Suppressor macrophage treated with lipopolysaccharide for 4 hours (primary cell): ENCODE measurements at regions not wholly inside any gene's neighbourhood (a gene's known extent, or its start where the extent isn't known, plus 50 kb on each side); places are given as distances from the start of the nearest gene placed in this dataset.

Experiments
- DNase-seq: peaks from one replicate; pipeline ENCODE4 v3.0.0-alpha.2; 2020

- DNase-seq, result no peak
These were observed 669.0 kb downstream of the PRELID2 start for GRCh38 chr5:145166110-145166509.

- no peak for DNase-seq
These were observed 671.3 kb downstream of the PRELID2 start for GRCh38 chr5:145163876-145164275.

DNA sequence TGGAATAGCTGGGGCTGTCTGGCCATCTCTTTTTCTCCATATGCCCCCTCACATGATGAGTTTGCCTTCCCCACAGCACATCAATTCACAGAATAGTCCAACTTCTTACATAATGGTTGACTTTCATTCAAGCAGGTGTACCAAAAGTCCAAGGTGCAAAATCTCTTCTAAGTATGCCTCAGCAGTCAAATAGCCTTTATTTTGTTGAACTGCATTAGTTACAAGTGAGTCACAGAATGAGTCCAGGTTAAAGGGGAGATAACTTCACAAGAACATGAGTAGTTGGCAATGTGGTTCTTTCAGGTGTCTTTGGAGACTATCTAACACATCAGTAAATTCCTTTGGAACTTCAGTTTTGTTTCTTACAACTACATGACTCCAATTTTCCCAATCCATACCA, 672.5 kb downstream of the PRELID2 start:
- no peak for DNase-seq

GRCh38 chr5:145161391-145161790, 673.8 kb downstream of the PRELID2 start:
- no peak for DNase-seq

DNA sequence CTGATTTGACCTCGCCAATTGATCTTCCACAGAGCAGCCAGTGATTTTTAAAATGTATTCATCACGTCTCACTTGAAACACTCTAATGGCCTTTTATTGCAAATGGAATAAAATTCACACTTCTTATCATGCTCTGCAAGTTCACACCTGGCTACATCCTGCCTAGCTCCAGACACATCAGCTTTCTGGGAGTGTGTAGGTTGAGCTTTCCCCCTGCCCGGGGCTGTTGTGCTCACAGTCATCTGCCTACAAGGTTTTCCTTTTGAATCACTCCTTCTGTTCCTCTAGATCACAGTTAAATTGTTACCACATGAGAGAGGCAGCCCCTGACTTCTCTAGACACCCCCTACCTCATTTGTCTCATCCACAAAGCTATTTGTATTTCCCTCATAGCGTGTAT, 674.5 kb downstream of the PRELID2 start:
- no peak for DNase-seq

GRCh38 chr5:145158730-145159129, 676.4 kb downstream of the PRELID2 start:
- DNase-seq, result no peak

DNA sequence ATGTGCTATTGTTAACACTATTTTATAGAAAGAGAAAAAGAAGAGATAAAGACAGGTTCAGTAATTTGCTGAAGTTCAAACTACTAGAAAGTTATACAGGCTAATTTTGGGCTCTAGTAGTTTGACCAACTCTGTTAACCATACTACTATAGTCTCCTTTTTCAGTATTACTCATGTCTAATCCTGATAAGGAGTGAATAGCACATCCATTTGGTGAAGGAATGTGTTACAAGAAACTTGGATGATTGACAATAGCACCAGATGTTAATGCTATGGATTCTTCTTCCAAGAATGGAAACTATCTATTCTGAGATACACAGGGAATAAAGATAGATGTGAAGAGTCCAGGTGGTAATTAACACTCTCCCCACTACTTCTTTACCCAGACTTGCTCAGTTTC, 677.3 kb downstream of the PRELID2 start:
- no peak for DNase-seq

- no peak for DNase-seq
These were observed 693.6 kb downstream of the PRELID2 start for GRCh38 chr5:145141534-145141933.

DNA sequence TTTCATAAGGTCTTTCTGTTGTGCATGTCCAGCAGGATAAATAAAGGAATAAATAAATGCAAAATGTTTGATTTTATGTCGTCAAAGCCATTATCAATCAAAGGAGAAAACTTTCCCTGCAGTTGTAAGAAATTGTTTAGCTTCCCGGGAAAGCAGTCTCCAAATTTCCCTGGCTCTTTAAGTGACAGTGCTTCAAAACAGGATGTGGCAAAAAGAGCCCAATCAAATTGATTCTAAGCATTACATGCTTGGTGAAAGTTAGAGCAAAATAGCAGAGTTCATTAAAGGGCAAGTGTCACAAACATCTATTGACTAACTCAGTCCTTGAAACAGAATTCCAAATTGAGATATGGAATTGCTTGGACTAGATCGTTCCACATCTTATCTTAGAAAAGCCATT, 704.1 kb downstream of the PRELID2 start:
- no peak for DNase-seq

DNA sequence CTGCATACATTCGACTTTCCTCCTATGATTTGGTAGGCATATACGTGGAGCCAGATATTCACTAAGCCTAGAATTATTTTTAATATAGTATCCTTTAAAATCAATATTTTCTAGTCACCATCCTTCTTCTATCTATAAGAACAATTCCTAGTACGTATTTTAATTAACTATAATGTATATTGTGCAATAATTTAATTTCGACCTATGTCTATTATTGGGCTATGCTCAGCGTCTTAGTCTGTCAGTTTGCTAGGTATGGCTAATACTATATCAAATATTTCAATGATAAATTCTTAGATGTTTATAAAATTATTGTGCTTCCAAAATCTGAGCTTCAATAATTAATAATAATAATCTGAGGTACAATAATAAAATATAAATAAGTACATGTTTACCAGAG, 705.3 kb downstream of the PRELID2 start:
- no peak for DNase-seq

DNA sequence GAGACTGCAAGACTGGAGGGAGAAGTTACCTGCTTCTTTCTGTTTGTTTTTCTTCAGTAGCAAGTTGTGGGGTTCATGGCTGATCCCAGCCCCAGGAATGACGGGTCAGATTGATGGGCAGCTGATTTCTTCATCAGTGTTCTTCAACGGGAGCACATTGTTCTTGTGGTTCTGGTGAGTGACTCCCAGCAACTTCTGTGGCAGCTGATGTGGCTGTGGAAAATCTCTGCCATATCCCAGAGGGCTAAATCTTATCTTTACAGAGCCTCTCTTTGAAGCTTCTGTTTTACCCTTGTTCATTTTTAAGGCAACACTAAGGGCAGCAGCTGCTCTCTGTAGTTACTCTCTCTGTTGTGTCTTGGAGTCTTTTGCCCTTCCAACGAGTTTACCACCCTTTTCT, 710.3 kb downstream of the PRELID2 start:
- no peak for DNase-seq

DNA sequence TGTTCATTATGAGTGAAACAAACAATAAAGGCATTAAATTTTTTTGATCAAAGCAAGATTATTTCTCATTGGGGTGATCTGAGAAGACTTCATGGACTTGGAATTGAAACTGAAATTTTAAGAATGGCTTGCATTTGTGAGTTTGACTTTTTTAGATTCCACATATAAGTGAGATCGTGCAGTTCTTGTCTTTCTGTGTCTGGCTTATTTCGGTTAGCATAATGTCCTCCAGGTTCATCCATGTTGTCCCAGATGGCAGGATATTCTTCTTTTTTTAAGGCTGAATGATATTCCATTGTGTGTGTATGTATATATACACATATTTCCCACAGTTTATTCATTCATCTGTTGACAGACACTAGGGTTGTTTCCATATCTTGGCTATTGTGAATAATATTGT, 716.5 kb downstream of the PRELID2 start:
- no peak for DNase-seq

DNA sequence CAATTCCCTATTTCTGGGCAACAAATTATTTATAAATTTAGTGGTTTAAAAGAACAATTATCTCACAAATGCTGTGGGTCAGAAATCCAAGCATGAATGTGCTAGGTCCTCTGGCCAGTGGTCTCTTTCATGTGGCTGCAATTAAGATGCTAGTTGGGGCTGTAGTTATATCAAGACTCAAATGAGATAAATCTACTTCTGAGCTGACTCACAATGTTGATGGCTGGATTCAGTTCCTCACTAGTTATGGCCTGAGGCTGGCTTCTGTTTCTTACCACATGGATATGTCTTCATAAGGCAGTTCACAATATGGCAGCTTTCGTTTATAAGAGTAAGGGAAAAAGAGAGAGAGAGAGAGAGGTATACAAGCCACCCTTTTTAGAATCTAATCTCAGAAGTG, 717.0 kb downstream of the PRELID2 start:
- DNase-seq, result no peak

GRCh38 chr5:145117285-145117684, 717.9 kb downstream of the PRELID2 start:
- no peak for DNase-seq

DNA sequence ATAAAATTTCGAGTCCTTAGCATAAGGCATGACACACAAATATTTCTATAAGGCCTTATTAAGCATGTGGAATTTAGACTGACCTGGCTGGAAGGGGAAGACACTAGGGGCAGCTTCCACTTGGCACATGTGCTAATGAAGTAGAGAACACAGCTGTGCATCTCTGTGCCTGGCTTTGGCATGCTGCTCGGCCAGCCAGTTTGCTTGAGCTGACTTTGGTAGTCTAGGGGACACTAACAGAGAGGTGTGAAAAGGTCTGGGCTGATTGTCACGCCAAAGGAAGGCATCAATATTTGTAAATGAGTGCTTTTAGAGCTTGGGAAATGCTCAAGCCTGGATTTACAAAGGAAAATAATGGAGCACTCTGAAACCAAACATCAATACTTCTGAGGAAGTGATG, 723.7 kb downstream of the PRELID2 start:
- no peak for DNase-seq

DNA sequence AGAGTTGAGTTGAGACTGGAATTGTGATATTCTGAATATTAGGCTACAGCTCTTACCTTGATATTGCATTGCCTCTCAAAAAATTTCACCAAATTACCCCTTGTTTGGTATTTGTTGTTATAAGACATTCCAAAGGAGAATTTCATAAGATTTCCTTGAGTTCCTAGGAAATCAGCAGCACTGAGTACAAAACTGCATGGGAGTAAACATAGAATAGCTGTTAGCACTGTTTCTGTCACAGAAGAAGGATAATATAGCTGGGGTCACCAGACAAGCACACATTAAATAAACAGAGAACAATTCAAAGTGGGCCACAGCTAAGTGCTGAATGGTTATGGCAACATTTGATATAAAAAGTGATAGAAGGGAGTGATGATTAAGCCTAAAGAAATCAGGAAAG, 724.3 kb downstream of the PRELID2 start:
- no peak for DNase-seq

DNA sequence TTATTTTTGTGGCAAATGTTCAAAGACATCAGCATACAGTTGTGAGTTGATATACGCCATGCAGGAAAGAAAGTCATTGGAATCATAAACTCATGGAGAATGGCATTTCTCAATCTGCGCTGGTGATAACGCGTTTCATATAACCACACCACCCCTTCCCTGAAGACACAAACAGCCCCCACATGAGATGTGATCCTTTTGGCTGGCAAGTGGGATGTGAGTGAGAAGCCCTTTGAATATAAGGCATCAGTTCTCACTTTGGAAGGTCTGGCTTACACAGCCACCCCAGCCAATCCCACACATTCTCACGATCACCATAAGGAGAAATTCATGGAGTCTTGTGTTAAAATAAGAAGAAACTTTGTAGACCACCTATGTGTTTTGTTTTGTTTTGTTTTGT, 725.0 kb downstream of the PRELID2 start:
- no peak for DNase-seq

DNA sequence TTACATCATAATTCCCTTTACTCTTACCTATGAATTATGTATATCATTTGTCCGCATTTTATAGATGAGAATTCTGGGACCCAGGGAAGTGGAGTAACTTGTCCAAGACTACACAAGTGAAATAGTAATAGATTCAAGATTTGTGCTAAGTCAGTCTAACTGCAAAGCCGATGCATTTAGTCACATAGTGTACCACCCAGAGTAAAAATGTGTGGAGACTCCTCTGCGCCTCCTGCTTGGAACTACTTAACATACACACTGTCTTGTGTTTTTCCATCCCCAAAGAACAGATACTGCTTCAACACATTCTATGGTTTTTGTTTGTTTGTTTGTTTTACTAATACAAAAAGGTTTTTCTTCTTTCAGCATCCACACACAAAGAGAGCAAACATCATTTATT, 729.8 kb downstream of the PRELID2 start:
- DNase-seq, result no peak

DNA sequence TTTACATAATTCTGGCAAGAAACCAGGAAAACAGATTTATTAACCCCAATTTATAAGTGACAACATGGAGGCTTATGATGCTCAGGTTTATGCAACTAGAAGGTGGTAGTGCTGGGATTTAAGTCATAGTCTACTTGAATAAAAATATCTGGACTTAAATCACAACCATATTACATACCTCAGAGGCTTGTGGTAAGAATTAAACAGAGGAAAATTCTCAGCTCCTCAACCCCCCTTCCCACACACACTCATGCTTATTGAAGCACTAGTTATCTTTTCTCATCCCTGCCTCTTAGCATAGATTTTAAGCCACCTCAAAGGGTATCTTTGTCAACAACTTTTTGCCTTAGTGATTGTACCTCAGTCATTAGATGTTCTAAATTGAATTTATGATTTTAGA, 731.0 kb downstream of the PRELID2 start:
- DNase-seq, result no peak

- no peak for DNase-seq
These were observed 733.9 kb downstream of the PRELID2 start for GRCh38 chr5:145101246-145101645.

GRCh38 chr5:145090115-145090514, 745.0 kb downstream of the PRELID2 start:
- DNase-seq, result no peak

GRCh38 chr5:145084834-145085233, 750.3 kb downstream of the PRELID2 start:
- no peak for DNase-seq

GRCh38 chr5:145077028-145077427, 758.1 kb downstream of the PRELID2 start:
- no peak for DNase-seq

DNA sequence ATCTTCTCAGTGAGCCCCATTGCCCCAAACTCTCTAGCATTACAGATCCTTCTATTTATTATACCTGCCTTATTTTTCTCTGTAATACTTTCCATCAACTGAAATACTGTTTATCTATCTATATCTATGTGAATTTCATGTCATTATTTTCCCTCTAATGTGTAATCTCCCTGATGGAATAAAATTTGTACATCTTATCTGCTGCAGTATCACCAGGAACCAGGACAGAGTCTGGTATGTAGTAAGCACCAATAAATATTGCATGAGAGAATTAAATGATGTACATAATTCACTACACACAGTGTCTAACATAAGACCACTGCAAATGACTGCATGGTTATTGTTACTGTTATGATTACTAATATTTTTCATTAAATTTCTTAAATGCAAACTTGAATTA, 759.1 kb downstream of the PRELID2 start:
- DNase-seq, result no peak

- DNase-seq, result no peak
These were observed 762.3 kb downstream of the PRELID2 start for GRCh38 chr5:145072889-145073288.

- DNase-seq, result no peak
These were observed 766.4 kb downstream of the PRELID2 start for GRCh38 chr5:145068721-145069120.
